SK-N-SH treated with all-trans-retinoic acid at 6 μM for 48 hours (cell line): ENCODE measurements at regions not wholly inside any gene's neighbourhood (a gene's known extent, or its start where the extent isn't known, plus 50 kb on each side); places are given as distances from the start of the nearest gene placed in this dataset.

Experiments used
- ATAC-seq: fragments of 200-7000 bp; cut with Tn5 transposase; 3 replicates; pipeline ENCODE4 v1.9.1; 2020; ENCODE audit warnings: mild to moderate bottlenecking, moderate library complexity
- ARNTL ChIP-seq: fragments of 450-650 bp; formaldehyde crosslinking; IDR thresholded peaks from 2 replicates; pipeline ENCODE4 v1.5.0; 2020; ENCODE audit warnings: low read depth, mild to moderate bottlenecking, moderate library complexity, borderline replicate concordance
- BACH2 ChIP-seq: fragments of 250-450 bp; sonication (Bioruptor Pico); IDR thresholded peaks from 2 replicates; pipeline ENCODE4 v1.9.0; 2021; ENCODE audit warnings: mild to moderate bottlenecking, borderline replicate concordance
- CSDC2 ChIP-seq: fragments of 250-450 bp; sonication (Bioruptor Pico); IDR thresholded peaks from 2 replicates; pipeline ENCODE4 v1.5.0; 2020; ENCODE audit warnings: mild to moderate bottlenecking, moderate library complexity
- ESRRG ChIP-seq: fragments of 250-450 bp; sonication (Bioruptor Pico); IDR thresholded peaks from 2 replicates; pipeline ENCODE4 v1.6.1; 2021; ENCODE audit warnings: mild to moderate bottlenecking
- GLIS3 ChIP-seq: fragments of 250-450 bp; sonication (Bioruptor Pico); IDR thresholded peaks from 2 replicates; pipeline ENCODE4 v1.5.0; 2020; ENCODE audit warnings: mild to moderate bottlenecking, moderate library complexity
- ISL1 ChIP-seq: fragments of 250-450 bp; sonication (Bioruptor Pico); IDR thresholded peaks from 2 replicates; pipeline ENCODE4 v2.1.2; 2022; ENCODE audit warnings: mild to moderate bottlenecking, moderate library complexity
- OSR1 ChIP-seq: fragments of 250-450 bp; sonication (Bioruptor Pico); IDR thresholded peaks from 2 replicates; pipeline ENCODE4 v1.8.0; 2022; ENCODE audit warnings: moderate library complexity, mild to moderate bottlenecking, inconsistent platforms
- PPARA ChIP-seq: fragments of 250-450 bp; sonication (Bioruptor Pico); IDR thresholded peaks from 2 replicates; pipeline ENCODE4 v1.5.0; 2020; ENCODE audit warnings: mild to moderate bottlenecking, borderline replicate concordance
- SNAI2 ChIP-seq: fragments of 250-450 bp; sonication (Bioruptor Pico); IDR thresholded peaks from 2 replicates; pipeline ENCODE4 v1.5.0; 2020; ENCODE audit warnings: mild to moderate bottlenecking, moderate library complexity
- TOX ChIP-seq: fragments of 250-450 bp; sonication (Bioruptor Pico); IDR thresholded peaks from 2 replicates; pipeline ENCODE4 v1.8.0; 2021; ENCODE audit warnings: mild to moderate bottlenecking, moderate library complexity, borderline replicate concordance
- ZC3H10 ChIP-seq: fragments of 250-450 bp; sonication (Bioruptor Pico); IDR thresholded peaks from 2 replicates; pipeline ENCODE4 v1.5.1; 2021; ENCODE audit warnings: mild to moderate bottlenecking, moderate library complexity
- ZFP3 ChIP-seq: fragments of 250-450 bp; sonication (Bioruptor Pico); IDR thresholded peaks from 2 replicates; pipeline ENCODE4 v1.5.0; 2020; ENCODE audit warnings: mild to moderate bottlenecking, moderate library complexity
- ZNF565 ChIP-seq: fragments of 450-650 bp; formaldehyde crosslinking; conservative IDR thresholded peaks from 2 replicates; pipeline ENCODE4 v1.5.0; 2020; ENCODE audit warnings: low read depth, mild to moderate bottlenecking, moderate library complexity
- ZNF70 ChIP-seq: fragments of 450-650 bp; formaldehyde crosslinking; IDR thresholded peaks from 2 replicates; pipeline ENCODE4 v1.5.0; 2020; ENCODE audit warnings: mild to moderate bottlenecking, moderate library complexity
- ZNF8 ChIP-seq: fragments of 450-650 bp; formaldehyde crosslinking; IDR thresholded peaks from 2 replicates; pipeline ENCODE4 v1.5.0; 2020; ENCODE audit warnings: mild to moderate bottlenecking, moderate library complexity
- TF ChIP-seq, protein P1 (sequence below): fragments of 250-450 bp; sonication (Bioruptor Pico); IDR thresholded peaks from 2 replicates; pipeline ENCODE4 v1.5.1; 2020; ENCODE audit warnings: low read depth, mild to moderate bottlenecking, moderate library complexity
- TF ChIP-seq, protein P2 (sequence below): fragments of 250-450 bp; sonication (Bioruptor Pico); IDR thresholded peaks from 2 replicates; pipeline ENCODE4 v1.5.1; 2021; ENCODE audit warnings: mild to moderate bottlenecking, moderate library complexity
- TF ChIP-seq, protein P3 (sequence below): fragments of 250-450 bp; sonication (Bioruptor Pico); IDR thresholded peaks from 2 replicates; pipeline ENCODE4 v1.8.0; 2020; ENCODE audit warnings: mild to moderate bottlenecking, moderate library complexity, borderline replicate concordance
- TF ChIP-seq, protein P4 (sequence below): fragments of 250-450 bp; sonication (Bioruptor Pico); IDR thresholded peaks from 2 replicates; pipeline ENCODE4 v1.8.0; 2021; ENCODE audit warnings: low read depth, mild to moderate bottlenecking, moderate library complexity, borderline replicate concordance
- TF ChIP-seq, protein P5 (sequence below): fragments of 250-450 bp; sonication (Bioruptor Pico); IDR thresholded peaks from 2 replicates; pipeline ENCODE4 v1.5.0; 2020; ENCODE audit warnings: mild to moderate bottlenecking, moderate library complexity

DNA sequence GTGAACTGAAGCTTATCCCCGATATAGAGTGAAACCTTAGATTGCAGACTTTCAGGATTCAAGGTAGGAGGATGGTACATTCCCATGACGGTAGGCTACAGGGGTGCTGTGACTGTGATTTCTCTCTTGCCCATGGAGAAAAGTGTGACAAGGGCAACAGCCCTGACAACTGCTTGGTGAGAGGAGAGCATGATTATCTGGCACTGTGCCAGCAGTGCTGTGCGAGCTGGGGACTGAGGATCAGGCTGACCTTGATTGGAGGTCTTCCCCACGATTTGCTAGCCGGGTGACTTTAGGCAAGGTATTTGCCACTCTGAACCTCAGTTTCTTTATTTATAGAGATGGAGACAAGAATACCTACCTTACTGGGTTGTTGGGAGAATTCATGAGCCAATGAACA lies 229.5 kb downstream of the PTEN start:
- TF ChIP-seq, protein P1, sequence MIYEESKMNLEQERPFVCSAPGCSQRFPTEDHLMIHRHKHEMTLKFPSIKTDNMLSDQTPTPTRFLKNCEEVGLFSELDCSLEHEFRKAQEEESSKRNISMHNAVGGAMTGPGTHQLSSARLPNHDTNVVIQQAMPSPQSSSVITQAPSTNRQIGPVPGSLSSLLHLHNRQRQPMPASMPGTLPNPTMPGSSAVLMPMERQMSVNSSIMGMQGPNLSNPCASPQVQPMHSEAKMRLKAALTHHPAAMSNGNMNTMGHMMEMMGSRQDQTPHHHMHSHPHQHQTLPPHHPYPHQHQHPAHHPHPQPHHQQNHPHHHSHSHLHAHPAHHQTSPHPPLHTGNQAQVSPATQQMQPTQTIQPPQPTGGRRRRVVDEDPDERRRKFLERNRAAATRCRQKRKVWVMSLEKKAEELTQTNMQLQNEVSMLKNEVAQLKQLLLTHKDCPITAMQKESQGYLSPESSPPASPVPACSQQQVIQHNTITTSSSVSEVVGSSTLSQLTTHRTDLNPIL (CRISPR knock-in tag): no peak
- no peak for TF ChIP-seq ISL1
- no peak for TF ChIP-seq SNAI2 (CRISPR knock-in tag)
- no peak for TF ChIP-seq CSDC2 (CRISPR knock-in tag)
- no peak for TF ChIP-seq PPARA (CRISPR knock-in tag)
- no peak for TF ChIP-seq ZFP3 (CRISPR knock-in tag)
- TF ChIP-seq, protein P2, sequence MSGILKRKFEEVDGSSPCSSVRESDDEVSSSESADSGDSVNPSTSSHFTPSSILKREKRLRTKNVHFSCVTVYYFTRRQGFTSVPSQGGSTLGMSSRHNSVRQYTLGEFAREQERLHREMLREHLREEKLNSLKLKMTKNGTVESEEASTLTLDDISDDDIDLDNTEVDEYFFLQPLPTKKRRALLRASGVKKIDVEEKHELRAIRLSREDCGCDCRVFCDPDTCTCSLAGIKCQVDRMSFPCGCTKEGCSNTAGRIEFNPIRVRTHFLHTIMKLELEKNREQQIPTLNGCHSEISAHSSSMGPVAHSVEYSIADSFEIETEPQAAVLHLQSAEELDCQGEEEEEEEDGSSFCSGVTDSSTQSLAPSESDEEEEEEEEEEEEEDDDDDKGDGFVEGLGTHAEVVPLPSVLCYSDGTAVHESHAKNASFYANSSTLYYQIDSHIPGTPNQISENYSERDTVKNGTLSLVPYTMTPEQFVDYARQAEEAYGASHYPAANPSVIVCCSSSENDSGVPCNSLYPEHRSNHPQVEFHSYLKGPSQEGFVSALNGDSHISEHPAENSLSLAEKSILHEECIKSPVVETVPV (CRISPR knock-in tag): no peak
- no peak for TF ChIP-seq BACH2 (CRISPR knock-in tag)
- no peak for TF ChIP-seq ZC3H10 (CRISPR knock-in tag)
- TF ChIP-seq TOX (CRISPR knock-in tag): no peak
- TF ChIP-seq, all 23 proteins: peak for 0
- ATAC-seq: no peak

DNA sequence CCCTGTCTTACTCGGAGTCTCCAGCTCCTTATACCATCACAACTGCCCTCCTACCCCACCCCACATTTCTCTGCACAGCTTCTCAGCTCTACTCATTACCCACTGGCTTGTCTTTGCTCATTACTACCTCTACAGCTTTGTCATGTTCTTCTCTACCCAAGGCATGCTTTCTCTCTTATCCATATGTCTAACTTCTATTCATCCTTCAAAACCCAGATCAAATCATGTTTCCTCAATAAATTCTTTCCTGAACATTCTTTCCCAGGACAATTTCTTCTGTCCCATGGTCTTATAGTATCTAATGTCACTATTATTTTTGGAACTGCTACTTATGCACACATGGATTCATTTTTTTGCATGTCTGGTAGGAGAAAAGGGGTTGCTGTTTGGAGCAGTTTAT lies 231.4 kb downstream of the PTEN start:
- TF ChIP-seq ESRRG (CRISPR knock-in tag) (no peak), ZFP3 (CRISPR knock-in tag) (peak; percentile 86)
- no peak for ATAC-seq

DNA sequence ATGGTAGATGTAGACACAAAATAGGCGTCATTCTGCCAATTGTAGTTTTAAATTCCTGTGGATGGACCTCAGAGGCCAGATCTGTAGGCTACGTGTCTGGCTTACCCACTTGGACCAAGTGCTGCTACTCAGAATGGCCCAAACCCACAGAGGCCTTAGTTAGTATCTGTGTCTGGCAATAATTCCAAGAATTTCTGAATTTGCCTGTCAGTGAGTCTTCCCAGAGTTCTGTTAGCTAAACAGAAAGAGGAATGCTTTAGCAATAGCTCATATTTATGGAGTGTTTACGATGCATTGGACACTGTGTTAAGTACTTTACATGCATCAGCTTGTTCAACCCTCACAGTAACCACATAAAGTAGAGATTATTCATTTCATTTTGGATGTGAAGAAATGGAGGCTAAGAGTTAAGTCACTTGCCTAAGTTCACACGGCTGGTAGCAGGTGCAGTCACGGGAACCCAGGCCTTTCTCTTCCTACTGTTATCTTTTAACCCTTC lies 231.8 kb downstream of the PTEN start:
- ATAC-seq: no peak
- TF ChIP-seq, protein P3, sequence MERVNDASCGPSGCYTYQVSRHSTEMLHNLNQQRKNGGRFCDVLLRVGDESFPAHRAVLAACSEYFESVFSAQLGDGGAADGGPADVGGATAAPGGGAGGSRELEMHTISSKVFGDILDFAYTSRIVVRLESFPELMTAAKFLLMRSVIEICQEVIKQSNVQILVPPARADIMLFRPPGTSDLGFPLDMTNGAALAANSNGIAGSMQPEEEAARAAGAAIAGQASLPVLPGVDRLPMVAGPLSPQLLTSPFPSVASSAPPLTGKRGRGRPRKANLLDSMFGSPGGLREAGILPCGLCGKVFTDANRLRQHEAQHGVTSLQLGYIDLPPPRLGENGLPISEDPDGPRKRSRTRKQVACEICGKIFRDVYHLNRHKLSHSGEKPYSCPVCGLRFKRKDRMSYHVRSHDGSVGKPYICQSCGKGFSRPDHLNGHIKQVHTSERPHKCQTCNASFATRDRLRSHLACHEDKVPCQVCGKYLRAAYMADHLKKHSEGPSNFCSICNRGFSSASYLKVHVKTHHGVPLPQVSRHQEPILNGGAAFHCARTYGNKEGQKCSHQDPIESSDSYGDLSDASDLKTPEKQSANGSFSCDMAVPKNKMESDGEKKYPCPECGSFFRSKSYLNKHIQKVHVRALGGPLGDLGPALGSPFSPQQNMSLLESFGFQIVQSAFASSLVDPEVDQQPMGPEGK (CRISPR knock-in tag): no peak
- TF ChIP-seq ISL1 (no peak), ZFP3 (CRISPR knock-in tag) (no peak), ARNTL (CRISPR knock-in tag) (no peak), ESRRG (CRISPR knock-in tag) (no peak), ZNF8 (CRISPR knock-in tag) (no peak), ZNF70 (CRISPR knock-in tag) (no peak), PPARA (CRISPR knock-in tag) (no peak), ZC3H10 (CRISPR knock-in tag) (no peak), CSDC2 (CRISPR knock-in tag) (no peak), TOX (CRISPR knock-in tag) (no peak), OSR1 (CRISPR knock-in tag) (no peak), SNAI2 (CRISPR knock-in tag) (no peak), GLIS3 (CRISPR knock-in tag) (no peak), ZNF565 (CRISPR knock-in tag) (no peak)
- TF ChIP-seq, protein P4, sequence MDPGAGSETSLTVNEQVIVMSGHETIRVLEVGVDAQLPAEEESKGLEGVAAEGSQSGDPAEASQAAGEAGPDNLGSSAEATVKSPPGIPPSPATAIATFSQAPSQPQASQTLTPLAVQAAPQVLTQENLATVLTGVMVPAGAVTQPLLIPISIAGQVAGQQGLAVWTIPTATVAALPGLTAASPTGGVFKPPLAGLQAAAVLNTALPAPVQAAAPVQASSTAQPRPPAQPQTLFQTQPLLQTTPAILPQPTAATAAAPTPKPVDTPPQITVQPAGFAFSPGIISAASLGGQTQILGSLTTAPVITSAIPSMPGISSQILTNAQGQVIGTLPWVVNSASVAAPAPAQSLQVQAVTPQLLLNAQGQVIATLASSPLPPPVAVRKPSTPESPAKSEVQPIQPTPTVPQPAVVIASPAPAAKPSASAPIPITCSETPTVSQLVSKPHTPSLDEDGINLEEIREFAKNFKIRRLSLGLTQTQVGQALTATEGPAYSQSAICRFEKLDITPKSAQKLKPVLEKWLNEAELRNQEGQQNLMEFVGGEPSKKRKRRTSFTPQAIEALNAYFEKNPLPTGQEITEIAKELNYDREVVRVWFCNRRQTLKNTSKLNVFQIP (CRISPR knock-in tag): no peak
- TF ChIP-seq, protein P5, sequence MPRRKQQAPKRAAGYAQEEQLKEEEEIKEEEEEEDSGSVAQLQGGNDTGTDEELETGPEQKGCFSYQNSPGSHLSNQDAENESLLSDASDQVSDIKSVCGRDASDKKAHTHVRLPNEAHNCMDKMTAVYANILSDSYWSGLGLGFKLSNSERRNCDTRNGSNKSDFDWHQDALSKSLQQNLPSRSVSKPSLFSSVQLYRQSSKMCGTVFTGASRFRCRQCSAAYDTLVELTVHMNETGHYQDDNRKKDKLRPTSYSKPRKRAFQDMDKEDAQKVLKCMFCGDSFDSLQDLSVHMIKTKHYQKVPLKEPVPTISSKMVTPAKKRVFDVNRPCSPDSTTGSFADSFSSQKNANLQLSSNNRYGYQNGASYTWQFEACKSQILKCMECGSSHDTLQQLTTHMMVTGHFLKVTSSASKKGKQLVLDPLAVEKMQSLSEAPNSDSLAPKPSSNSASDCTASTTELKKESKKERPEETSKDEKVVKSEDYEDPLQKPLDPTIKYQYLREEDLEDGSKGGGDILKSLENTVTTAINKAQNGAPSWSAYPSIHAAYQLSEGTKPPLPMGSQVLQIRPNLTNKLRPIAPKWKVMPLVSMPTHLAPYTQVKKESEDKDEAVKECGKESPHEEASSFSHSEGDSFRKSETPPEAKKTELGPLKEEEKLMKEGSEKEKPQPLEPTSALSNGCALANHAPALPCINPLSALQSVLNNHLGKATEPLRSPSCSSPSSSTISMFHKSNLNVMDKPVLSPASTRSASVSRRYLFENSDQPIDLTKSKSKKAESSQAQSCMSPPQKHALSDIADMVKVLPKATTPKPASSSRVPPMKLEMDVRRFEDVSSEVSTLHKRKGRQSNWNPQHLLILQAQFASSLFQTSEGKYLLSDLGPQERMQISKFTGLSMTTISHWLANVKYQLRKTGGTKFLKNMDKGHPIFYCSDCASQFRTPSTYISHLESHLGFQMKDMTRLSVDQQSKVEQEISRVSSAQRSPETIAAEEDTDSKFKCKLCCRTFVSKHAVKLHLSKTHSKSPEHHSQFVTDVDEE (CRISPR knock-in tag): no peak
